ENCODE measurements at regions not wholly inside any gene's neighbourhood (a gene's known extent, or its start where the extent isn't known, plus 50 kb on each side); places are given as distances from the start of the nearest gene placed in this dataset.

DNA sequence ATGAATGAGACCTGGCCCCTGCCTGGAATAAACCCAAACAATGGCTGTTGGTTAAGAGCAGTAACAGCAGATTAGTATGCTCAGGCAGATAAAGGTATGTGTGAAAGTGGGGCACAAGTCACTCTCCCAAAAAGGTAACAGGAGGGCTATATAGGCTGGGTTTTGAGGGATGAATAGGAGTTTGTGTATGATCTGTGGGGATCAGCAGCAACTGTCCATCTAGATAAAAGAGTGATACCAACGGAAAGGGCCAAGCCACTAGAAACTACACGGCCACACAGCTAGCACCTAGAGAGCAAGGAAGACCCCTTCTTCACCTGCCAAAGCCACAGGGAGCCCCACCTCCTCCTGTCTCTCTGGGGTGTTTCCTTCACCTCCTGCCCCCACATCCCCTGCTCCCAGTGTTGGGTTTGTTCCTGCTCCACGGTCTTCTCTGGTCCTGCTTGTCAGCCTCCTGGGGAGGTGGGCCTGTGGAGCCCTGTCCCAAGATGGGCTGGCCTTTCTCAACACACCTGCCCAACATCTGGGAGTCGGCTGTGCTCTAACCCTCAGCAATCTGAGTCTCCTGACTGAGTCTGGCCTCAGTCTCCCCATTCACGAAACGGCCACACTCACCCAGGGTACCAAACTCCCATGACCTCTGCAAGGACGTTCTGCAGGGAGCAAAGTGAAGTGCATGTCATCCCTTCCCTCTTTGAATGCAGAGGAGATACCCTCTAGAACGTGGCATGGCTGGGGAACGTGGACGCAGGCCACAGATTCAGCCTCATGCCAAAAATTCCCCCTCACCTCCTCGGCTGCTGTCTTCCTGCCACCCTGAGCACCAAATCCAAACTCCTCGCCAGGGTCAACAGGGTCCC is 108.2 kb downstream of the NCOR2 start:
- intact Hi-C loops (cut with micrococcal nuclease; ENCODE audit: unreplicated experiment): no loop called here

DNA sequence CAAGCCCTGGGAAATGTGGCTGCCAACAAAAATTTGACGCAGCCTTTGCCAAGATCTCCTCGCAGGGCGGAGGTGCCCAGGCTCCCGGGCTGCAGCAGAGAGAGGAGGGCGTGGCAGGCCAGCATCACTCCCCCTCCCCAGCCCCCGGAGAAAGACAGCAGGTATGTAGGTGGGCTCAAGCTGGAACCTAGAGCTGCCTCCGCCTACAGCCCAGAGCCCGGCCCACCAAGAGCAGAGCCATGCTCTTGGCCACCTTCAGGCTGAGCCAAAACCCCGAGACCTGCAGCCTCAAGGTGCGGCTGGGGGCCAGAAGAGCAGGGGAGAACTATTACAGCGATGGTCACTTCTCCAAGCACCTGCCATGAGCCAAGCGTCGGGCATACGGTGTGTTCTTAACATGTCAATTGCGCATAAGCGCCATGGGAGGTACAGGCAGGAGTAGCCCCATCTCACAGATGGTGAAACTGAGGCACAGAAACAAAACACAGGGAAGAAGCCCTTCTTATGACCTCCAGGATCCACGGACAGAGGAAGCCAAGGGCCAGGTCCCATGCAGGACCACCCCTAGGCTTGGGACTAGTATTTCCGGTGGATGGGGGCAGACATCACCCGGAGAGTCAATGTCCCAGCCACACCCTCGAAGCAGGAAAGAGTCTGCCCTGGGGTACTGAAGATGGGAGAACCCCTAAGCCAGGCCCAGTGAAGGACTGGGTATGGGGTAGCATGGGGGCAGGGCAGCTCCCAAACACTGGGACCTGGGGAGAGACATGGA is 109.0 kb downstream of the NCOR2 start:
- TF ChIP-seq EZH2phosphoT487 (IDR thresholded peaks at IDR 0.05; ENCODE audit: borderline replicate concordance, low read depth, low read length): no peak
- TF ChIP-seq, protein P1, sequence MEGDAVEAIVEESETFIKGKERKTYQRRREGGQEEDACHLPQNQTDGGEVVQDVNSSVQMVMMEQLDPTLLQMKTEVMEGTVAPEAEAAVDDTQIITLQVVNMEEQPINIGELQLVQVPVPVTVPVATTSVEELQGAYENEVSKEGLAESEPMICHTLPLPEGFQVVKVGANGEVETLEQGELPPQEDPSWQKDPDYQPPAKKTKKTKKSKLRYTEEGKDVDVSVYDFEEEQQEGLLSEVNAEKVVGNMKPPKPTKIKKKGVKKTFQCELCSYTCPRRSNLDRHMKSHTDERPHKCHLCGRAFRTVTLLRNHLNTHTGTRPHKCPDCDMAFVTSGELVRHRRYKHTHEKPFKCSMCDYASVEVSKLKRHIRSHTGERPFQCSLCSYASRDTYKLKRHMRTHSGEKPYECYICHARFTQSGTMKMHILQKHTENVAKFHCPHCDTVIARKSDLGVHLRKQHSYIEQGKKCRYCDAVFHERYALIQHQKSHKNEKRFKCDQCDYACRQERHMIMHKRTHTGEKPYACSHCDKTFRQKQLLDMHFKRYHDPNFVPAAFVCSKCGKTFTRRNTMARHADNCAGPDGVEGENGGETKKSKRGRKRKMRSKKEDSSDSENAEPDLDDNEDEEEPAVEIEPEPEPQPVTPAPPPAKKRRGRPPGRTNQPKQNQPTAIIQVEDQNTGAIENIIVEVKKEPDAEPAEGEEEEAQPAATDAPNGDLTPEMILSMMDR (conservative IDR thresholded peaks at IDR 0.05; ENCODE audit: low read length): no peak
- H3K4me3 ChIP-seq (ENCODE audit: low read depth, low read length, poor library complexity, severe bottlenecking): no peak overlapping the region
- DNase-seq (ENCODE audit: low spot score): no peak
- no peaks in the 10 kb centered on the region for H3K9me3 ChIP-seq (ENCODE audit: low read length)
- peaks cover 30% of the 10 kb centered on the region for H3K4me1 ChIP-seq (ENCODE audit: insufficient read depth, low read length, poor library complexity, severe bottlenecking)
- H4K20me1 ChIP-seq (ENCODE audit: insufficient read depth, low read length): no peaks in the 10 kb centered on the region
- peaks cover 28% of the 10 kb centered on the region; the same call in 1 of the 2 replicates for H3K36me3 ChIP-seq (ENCODE audit: insufficient read depth, low read length)
- H3K9me2 ChIP-seq (ENCODE audit: insufficient read depth, low read length): no peaks in the 10 kb centered on the region
- H3K79me2 ChIP-seq (ENCODE audit: insufficient read depth, low read depth, low read length): no peaks in the 10 kb centered on the region
- no peak overlapping the region for H2AFZ ChIP-seq (ENCODE audit: low read length)
- BruUV-seq (replicated peaks): no TSS peak
- ChIA-PET POLR2A (no interaction called here), CTCF (ENCODE audit: unreplicated experiment) (no interaction called here)
- no peak overlapping the region for H3K27ac ChIP-seq (ENCODE audit: low read depth, low read length, poor library complexity, severe bottlenecking)
- no peak overlapping the region for H3K4me2 ChIP-seq (ENCODE audit: low read length)
- intact Hi-C loops (cut with micrococcal nuclease; ENCODE audit: unreplicated experiment): no loop called here

More for the DNA sequence above, 108.2 kb downstream of the NCOR2 start:
- no peaks in the 10 kb centered on the region for H3K9me3 ChIP-seq (ENCODE audit: low read length)
- H3K27ac ChIP-seq (ENCODE audit: low read depth, low read length, poor library complexity, severe bottlenecking): no peak overlapping the region
- H2AFZ ChIP-seq (ENCODE audit: low read length): no peak overlapping the region
- no peak for DNase-seq (ENCODE audit: low spot score)
- H3K36me3 ChIP-seq (ENCODE audit: insufficient read depth, low read length): peaks cover 29% of the 10 kb centered on the region; the same call in 1 of the 2 replicates
- no peak overlapping the region for H3K4me3 ChIP-seq (ENCODE audit: low read depth, low read length, poor library complexity, severe bottlenecking)
- no peak for TF ChIP-seq EZH2phosphoT487 (IDR thresholded peaks at IDR 0.05; ENCODE audit: borderline replicate concordance, low read depth, low read length)
- TF ChIP-seq, protein P1 (conservative IDR thresholded peaks at IDR 0.05; ENCODE audit: low read length): no peak
- H3K9me2 ChIP-seq (ENCODE audit: insufficient read depth, low read length): no peaks in the 10 kb centered on the region
- H3K4me1 ChIP-seq (ENCODE audit: insufficient read depth, low read length, poor library complexity, severe bottlenecking): peaks cover 22% of the 10 kb centered on the region
- no peaks in the 10 kb centered on the region for H4K20me1 ChIP-seq (ENCODE audit: insufficient read depth, low read length)
- BruUV-seq (replicated peaks): no TSS peak
- ChIA-PET CTCF (ENCODE audit: unreplicated experiment) (no interaction called here), POLR2A (no interaction called here)
- no peaks in the 10 kb centered on the region for H3K79me2 ChIP-seq (ENCODE audit: insufficient read depth, low read depth, low read length)
- H3K4me2 ChIP-seq (ENCODE audit: low read length): no peak overlapping the region

All from OCI-LY7 (cell line).